Activated naive CD4-positive, alpha-beta T cell treated with anti-CD3 and anti-CD28 coated beads for 36 hours (primary cell): ENCODE measurements at regions not wholly inside any gene's neighbourhood (a gene's known extent, or its start where the extent isn't known, plus 50 kb on each side); places are given as distances from the start of the nearest gene placed in this dataset.
"Not testable (repeated sequence)": the region's sequence is repeated elsewhere in the genome, so short reads cannot be mapped to it uniquely, and the experiment has no call there.

Source experiments
- CTCF ChIA-PET: fragments of 350-600 bp; sonication (Branson Sonifier 250); formaldehyde crosslinking; loops from one replicate; lab custom pipeline; 2021; ENCODE audit warnings: antibody characterized with exemption; lab: Charles Lee
- DNase-seq: peaks from one replicate; pipeline ENCODE4 v3.0.0-alpha.2; 2020
- H3K27ac Mint-ChIP-seq: one replicate; pipeline ENCODE4 v1.8.0; 2021; ENCODE audit warnings: mild to moderate bottlenecking, mixed read lengths
- H3K27me3 Mint-ChIP-seq: one replicate; pipeline ENCODE4 v1.8.0; 2021; ENCODE audit warnings: low read depth, mixed read lengths
- H3K36me3 Mint-ChIP-seq: one replicate; pipeline ENCODE4 v1.8.0; 2021; ENCODE audit warnings: low read depth, mixed read lengths
- H3K4me1 Mint-ChIP-seq: one replicate; pipeline ENCODE4 v1.8.0; 2021; ENCODE audit warnings: low read depth, mixed read lengths
- H3K4me3 Mint-ChIP-seq: one replicate; pipeline ENCODE4 v1.8.0; 2021; ENCODE audit warnings: mild to moderate bottlenecking, moderate library complexity, mixed read lengths
- H3K9me3 Mint-ChIP-seq: one replicate; pipeline ENCODE4 v1.8.0; 2021; ENCODE audit warnings: mixed read lengths
- intact Hi-C: fragments of 100-400 bp; cut with micrococcal nuclease; formaldehyde crosslinking; loops from one replicate; pipeline ENCODE4 v1.15.1; 2023

DNA sequence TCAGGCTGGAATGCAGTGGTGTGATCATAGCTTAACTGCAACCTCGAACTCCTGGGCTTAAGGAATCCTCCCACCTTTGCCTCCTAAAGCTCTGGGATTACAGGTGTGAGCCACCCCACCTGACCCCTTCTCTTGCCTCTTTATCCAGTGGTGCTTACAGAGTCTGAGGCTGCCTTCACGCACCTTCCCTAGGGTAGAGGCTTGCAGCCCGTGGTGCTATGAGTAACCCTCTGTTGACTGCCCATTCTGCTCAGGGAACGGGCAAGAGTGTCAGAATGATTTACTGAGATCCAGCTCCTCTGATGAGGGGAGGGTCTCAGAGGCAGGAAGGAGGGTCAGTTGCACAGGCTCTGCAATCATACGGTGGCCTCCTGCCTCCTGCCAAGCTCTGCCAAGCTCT lies 125.1 kb upstream of the TBX3 start:
- H3K27me3 Mint-ChIP-seq: peaks cover 22% of the 10 kb centered on the region
- DNase-seq: no peak
- H3K9me3 Mint-ChIP-seq: no peaks in the 10 kb centered on the region
- intact Hi-C loops: no loop called here
- H3K4me1 Mint-ChIP-seq: no peaks in the 10 kb centered on the region
- H3K4me3 Mint-ChIP-seq: no peak overlapping the region
- no peaks in the 10 kb centered on the region for H3K36me3 Mint-ChIP-seq
- no peak overlapping the region for H3K27ac Mint-ChIP-seq
- CTCF ChIA-PET: no interaction called here

DNA sequence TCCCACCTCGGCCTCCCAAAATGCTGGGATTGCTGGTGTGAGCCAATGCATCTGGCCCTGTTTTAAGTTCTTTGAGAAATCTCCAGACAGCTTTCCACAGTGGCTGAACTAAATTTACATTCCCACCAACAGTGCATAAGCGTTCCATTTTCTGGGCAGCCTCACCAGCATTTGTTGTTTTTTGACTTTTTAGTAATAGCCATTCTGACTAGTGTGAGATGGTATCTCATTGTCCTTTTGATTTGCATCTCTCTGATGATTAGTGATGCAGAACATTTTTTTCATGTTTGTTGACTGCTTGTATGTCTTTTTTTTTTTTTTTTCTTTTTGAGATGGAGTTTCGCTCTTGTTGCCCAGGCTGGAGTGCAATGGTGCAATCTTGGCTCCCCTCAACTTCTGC lies 117.4 kb upstream of the TBX3 start:
- H3K4me3 Mint-ChIP-seq, H3K4me1 Mint-ChIP-seq, H3K36me3 Mint-ChIP-seq, DNase-seq, H3K9me3 Mint-ChIP-seq, CTCF ChIA-PET, H3K27ac Mint-ChIP-seq, intact Hi-C loops, H3K27me3 Mint-ChIP-seq: not testable (repeated sequence)

DNA sequence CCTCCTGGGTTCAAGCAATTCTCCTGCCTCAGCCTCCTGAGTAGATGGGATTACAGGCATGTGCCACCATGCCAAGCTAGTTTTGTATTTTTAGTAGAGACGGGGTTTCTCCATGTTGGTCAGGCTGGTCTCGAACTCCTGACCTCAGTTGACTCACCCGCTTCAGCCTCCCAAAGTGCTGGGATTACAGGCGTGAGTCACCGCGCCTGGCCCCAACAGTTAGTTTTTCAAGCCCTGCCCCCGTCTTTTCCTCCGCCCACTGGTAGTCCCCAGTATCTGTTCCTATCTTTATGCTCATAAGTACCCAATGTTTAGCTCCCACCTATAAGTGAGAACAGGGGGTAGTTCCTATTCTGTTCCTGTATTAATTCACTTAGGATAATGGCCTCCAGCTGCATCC lies 116.6 kb upstream of the TBX3 start:
- H3K27me3 Mint-ChIP-seq, intact Hi-C loops, H3K4me1 Mint-ChIP-seq, CTCF ChIA-PET, H3K27ac Mint-ChIP-seq, DNase-seq, H3K36me3 Mint-ChIP-seq, H3K4me3 Mint-ChIP-seq, H3K9me3 Mint-ChIP-seq: not testable (repeated sequence)

DNA sequence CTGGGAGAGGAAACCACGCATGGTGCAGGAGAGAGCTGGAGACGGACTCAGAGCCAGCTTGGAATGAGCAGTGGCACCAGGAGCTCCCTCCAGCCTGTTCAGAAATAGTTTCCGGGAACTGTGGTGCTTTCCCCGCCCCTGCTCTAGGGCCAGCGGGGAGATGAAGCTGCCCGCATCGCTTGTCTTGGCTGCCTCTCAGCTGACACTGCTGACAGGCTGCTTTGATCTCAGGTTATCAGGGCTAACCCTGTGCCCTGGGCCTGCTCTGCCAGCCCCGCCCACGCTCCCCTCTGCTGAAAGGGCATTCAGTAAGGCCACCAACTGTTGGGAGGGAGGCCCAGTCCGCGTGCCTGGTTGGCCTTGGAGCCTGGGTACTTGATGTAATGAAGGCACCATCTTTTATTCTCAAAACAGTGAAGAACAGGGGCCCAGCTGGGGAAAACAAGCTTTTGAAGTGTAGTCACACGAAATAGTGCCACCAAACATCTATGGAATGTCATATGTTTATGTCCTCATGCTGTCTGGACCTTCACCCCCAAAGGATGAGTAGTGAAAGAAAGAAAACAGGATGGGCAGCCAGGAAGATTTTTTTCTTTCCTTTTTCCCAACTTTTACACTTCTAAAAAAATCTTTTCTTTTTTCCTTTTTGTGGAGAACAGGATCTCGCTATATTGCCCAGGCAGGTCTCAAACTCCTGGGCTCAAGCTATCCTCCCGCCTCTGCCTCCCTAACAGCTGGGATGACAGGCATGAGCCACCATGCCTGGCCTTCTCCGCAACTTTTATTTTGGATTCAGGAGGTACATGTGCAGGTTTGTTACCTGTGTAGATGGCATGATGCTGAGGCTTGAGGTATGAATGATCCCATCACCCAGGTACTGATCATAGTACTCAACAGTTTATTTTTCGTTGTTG lies 115.9 kb upstream of the TBX3 start:
- CTCF ChIA-PET: interaction anchor here (0.6 kb wide), 1 partner anchor 129 kb away, joined by 3 read pairs; no protein-coding TSS in a partner anchor
- no peak overlapping the region for H3K4me3 Mint-ChIP-seq
- H3K36me3 Mint-ChIP-seq: no peaks in the 10 kb centered on the region
- H3K27me3 Mint-ChIP-seq: peaks cover 3% of the 10 kb centered on the region
- peaks cover 2% of the 10 kb centered on the region for H3K9me3 Mint-ChIP-seq
- intact Hi-C loops: no loop called here
- H3K27ac Mint-ChIP-seq: no peak overlapping the region
- no peak for DNase-seq
- H3K4me1 Mint-ChIP-seq: no peaks in the 10 kb centered on the region

DNA sequence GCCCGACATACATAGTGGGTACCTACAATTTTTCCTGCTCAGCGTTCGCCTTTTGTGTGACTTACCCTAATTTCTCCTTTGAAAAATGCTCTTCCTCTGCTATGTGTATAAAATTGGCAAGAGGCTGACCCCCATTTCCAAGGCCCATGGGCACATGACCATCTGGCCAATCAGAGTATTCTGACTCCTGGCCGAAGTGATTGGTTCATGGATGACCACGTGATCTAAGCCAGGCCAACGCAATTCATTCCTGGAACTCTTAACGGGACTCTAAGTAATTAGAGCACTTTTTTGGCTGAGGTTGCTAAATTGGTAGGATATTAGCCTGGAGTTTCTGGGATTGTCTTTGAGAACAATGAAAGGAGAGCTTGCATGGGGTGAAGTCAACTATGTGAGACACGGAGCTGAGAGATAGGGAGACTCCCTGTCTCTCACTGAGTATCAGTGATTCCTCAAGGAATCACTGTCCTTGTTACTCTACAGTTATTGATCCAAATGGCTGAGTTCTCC lies 110.1 kb upstream of the TBX3 start:
- Mint-ChIP-seq H3K4me1 (no peaks in the 10 kb centered on the region), H3K4me3 (no peak overlapping the region), H3K27ac (no peak overlapping the region), H3K27me3 (no peaks in the 10 kb centered on the region), H3K36me3 (no peaks in the 10 kb centered on the region), H3K9me3 (peaks cover 3% of the 10 kb centered on the region)
- intact Hi-C loops: no loop called here
- no peak for DNase-seq
- CTCF ChIA-PET: no interaction called here

DNA sequence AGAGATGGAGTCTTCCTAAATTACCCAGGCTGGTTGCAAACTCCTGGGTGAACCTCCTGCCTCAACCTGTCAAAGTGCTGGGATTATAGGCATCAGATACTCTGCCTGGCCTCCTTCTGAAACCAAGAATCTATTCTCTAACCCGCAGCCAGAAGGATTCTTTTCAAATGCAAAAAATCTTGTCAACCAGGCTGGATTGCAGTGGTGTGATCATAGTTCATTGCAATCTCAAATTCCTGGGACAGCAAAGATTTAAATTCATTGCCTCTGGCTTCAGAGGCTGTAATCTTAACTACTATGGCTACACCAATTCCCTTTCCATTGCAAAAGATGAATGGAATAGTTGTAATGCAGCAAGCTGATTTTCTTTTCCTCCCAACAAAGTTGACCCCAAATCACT lies 106.3 kb upstream of the TBX3 start:
- no peak for DNase-seq
- no peak overlapping the region for H3K27ac Mint-ChIP-seq
- intact Hi-C loops: no loop called here
- CTCF ChIA-PET: no interaction called here
- H3K9me3 Mint-ChIP-seq: peaks cover 2% of the 10 kb centered on the region
- no peaks in the 10 kb centered on the region for H3K4me1 Mint-ChIP-seq
- H3K27me3 Mint-ChIP-seq: no peaks in the 10 kb centered on the region
- H3K4me3 Mint-ChIP-seq: no peak overlapping the region
- H3K36me3 Mint-ChIP-seq: no peaks in the 10 kb centered on the region

DNA sequence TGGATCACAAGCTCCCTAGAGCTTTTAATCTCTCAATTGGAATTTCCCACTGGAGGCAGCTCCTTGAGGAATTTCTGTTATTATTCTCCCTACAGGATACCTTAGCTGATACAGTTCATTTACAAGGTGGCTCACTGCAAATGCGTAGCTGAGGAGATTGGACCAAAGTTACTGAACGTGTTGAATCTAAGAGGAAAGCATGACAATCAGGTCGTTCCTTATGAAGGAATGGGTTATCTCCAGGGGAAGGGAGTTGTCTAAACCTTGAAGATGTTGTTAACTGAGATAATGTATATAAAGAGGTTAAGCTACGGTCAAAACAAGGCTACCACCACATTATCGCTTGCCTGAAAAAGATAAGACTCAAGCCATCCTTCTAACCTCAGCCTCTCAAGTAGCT lies 105.8 kb upstream of the TBX3 start:
- Mint-ChIP-seq H3K9me3 (peaks cover 2% of the 10 kb centered on the region), H3K27me3 (no peaks in the 10 kb centered on the region), H3K27ac (no peak overlapping the region), H3K4me1 (no peaks in the 10 kb centered on the region), H3K4me3 (no peak overlapping the region), H3K36me3 (no peaks in the 10 kb centered on the region)
- no peak for DNase-seq
- CTCF ChIA-PET: interaction anchor here (0.6 kb wide), 1 partner anchor 43 kb away, joined by 4 read pairs; no protein-coding TSS in a partner anchor
- intact Hi-C loops: no loop called here

DNA sequence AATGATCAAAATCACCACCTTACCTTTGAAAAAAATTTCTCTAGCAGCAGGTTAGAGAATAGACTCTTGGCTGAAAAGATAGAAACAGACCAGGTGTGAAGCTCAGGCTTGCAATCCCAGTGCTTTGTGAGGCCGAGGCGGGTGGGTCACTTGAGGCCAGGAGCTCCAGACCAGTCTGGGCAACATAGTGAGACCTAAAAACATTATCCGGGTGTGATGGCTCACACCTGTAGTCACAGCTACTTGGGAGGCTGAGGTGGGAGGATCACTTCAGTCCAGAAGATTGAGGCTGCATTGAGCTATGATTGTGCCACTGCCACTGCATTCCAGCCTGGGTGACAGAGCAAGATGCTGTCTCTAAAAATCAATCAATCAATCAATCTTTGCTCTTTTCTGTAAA lies 105.3 kb upstream of the TBX3 start:
- DNase-seq: no peak

DNA sequence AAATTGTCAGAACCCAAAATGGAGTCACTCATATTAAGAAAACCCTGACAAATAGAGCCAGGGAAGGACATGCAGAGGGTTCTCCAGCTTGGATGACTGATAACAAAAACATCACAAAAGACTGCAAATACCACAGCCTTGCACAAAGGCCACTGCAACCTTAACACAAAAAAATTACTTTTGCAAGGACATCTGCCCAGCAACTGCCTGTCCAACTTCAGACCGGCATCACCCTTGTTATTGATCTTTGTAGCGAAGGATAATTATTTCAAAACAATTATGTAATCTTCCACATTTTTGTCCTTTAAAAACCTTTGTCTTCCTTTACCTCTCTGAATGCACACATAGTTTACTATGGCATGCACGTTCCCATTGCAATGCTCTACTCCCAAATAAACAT lies 100.6 kb upstream of the TBX3 start:
- intact Hi-C loops: no loop called here
- Mint-ChIP-seq H3K27ac (no peak overlapping the region), H3K36me3 (no peaks in the 10 kb centered on the region), H3K4me1 (no peaks in the 10 kb centered on the region), H3K27me3 (no peaks in the 10 kb centered on the region), H3K4me3 (no peak overlapping the region), H3K9me3 (peaks cover 2% of the 10 kb centered on the region)
- DNase-seq: no peak
- CTCF ChIA-PET: no interaction called here

More for the DNA sequence above, 105.3 kb upstream of the TBX3 start:
- Mint-ChIP-seq H3K36me3 (no peaks in the 10 kb centered on the region), H3K4me1 (no peaks in the 10 kb centered on the region), H3K4me3 (no peak overlapping the region), H3K27ac (no peak overlapping the region), H3K27me3 (no peaks in the 10 kb centered on the region), H3K9me3 (peaks cover 2% of the 10 kb centered on the region)
- intact Hi-C loops: no loop called here
- CTCF ChIA-PET: interaction anchor here (0.6 kb wide), 1 partner anchor 44 kb away, joined by 4 read pairs; no protein-coding TSS in a partner anchor

DNA sequence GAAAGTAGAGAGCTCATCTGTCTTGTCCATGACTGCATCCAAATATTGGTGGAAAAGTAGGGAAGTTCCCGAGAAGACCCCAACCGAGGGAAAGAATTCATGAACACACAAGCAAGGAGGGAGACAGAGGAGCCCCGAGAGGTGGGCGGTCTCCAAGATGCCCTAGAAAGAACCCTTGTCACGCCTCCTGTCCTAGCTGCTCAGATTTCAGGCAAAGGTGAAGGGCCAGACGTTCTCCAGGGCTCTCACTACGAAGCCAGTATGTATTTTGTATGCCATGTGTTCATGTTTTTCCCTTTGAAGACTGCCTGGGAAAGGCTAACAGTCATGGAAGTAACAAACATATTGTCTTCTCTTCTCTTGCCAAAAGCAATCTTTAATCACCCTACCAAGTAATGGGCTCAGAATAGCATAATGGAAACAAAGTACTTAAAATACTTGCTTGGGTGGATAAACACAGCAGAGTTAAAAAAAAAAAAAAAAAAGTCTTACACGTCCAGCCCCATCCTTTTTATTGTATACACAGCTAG lies 99.2 kb upstream of the TBX3 start:
- no peak for DNase-seq
- H3K27me3 Mint-ChIP-seq: no peaks in the 10 kb centered on the region
- no peak overlapping the region for H3K4me3 Mint-ChIP-seq
- H3K27ac Mint-ChIP-seq: no peak overlapping the region
- H3K36me3 Mint-ChIP-seq: no peaks in the 10 kb centered on the region
- H3K9me3 Mint-ChIP-seq: peaks cover 2% of the 10 kb centered on the region
- intact Hi-C loops: no loop called here
- CTCF ChIA-PET: no interaction called here
- no peaks in the 10 kb centered on the region for H3K4me1 Mint-ChIP-seq

DNA sequence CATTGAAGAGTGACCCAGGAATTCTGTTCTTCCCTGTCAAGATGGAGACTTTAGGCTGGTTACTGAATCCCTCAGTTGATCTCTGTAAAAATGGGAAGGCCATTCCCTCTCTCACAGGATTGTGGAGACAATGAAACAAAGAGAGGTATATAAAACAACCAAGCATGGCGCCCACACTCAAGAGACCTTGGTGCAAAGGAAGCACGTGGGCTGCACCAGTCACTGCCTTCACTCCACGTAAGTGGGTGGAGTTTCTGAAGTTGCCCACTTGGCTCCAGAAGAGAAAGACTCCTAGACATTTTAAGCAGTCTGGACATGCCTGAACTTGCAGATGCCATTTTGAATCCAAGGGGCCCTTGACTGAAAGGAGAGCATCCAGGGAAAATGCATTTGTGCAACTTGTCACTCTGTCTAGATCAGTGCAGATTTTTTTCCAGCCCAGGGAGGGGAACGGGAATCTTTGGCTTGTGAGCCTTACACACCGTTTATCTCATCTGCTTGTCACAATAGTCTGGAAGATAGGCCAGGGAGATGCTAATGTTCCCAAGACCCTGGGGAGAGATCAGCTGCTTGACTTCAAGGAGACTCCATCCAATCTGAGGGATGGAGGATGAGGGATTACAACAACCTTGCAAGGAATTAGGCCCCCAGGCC lies 96.9 kb upstream of the TBX3 start:
- CTCF ChIA-PET: no interaction called here
- Mint-ChIP-seq H3K9me3 (peaks cover 4% of the 10 kb centered on the region), H3K4me1 (no peaks in the 10 kb centered on the region), H3K36me3 (no peaks in the 10 kb centered on the region), H3K27me3 (peaks cover 1% of the 10 kb centered on the region), H3K27ac (no peak overlapping the region), H3K4me3 (no peak overlapping the region)
- no peak for DNase-seq
- intact Hi-C loops: no loop called here

DNA sequence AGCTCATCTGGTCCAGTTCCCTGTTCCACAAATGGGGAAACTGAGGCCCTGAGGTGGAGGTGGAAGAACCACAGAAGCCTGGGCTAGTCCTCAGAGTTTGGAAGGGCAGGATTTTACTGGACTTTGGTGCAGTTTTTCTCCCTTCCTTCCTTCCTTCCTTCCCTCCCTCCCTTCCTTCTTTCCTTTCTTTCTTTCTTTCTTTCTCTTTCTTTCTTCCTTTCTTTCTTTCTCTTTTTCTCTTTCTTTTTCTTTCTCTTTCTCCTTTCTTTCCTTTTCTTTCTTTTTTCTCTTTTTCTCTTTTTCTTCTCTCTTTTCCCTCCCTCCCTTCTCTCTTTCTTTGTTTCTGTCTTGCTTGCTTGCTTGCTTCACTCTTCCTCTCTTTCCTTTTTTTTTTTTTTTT lies 95.7 kb upstream of the TBX3 start:
- CTCF ChIA-PET: no interaction called here
- Mint-ChIP-seq H3K27me3 (peaks cover 7% of the 10 kb centered on the region), H3K4me3 (no peak overlapping the region)

More for the DNA sequence above, 95.7 kb upstream of the TBX3 start:
- H3K36me3 Mint-ChIP-seq: no peaks in the 10 kb centered on the region
- H3K9me3 Mint-ChIP-seq: peaks cover 4% of the 10 kb centered on the region
- no peaks in the 10 kb centered on the region for H3K4me1 Mint-ChIP-seq
- intact Hi-C loops: no loop called here
- no peak overlapping the region for H3K27ac Mint-ChIP-seq
- no peak for DNase-seq
